A549 (cell line): ENCODE measurements at regions not wholly inside any gene's neighbourhood (a gene's known extent, or its start where the extent isn't known, plus 50 kb on each side); places are given as distances from the start of the nearest gene placed in this dataset.

Experiments
- CHD2 ChIP-seq: fragments of 150-350 bp; IDR thresholded peaks from 2 replicates; pipeline ENCODE4 v1.6.1; 2014; ENCODE audit warnings: low read length; ENCODE audit not compliant: partially characterized antibody
- CTCF ChIP-seq: fragments of >200 bp; sonication (Bioruptor Twin); formaldehyde crosslinking; IDR thresholded peaks from 3 replicates; pipeline ENCODE4 v1.5.1; 2016
- E2F6 ChIP-seq: IDR thresholded peaks from 2 replicates; pipeline ENCODE4 v1.6.1; 2012; ENCODE audit warnings: low read depth, borderline replicate concordance
- NFE2L2 ChIP-seq: fragments of 150-350 bp; conservative IDR thresholded peaks from 2 replicates; pipeline ENCODE4 v1.6.1; 2014; ENCODE audit warnings: low read length
- USF2 ChIP-seq: fragments of 450-650 bp; IDR thresholded peaks from 2 replicates; pipeline ENCODE4 v1.6.1; 2014; ENCODE audit warnings: antibody characterized with exemption

GRCh38 chr18:38174594-38174993 lies 609.0 kb upstream of the CELF4 start:
- no peak for TF ChIP-seq CHD2
- no peak for TF ChIP-seq CTCF
- TF ChIP-seq NFE2L2 = no peak
- TF ChIP-seq USF2 = no peak
- TF ChIP-seq E2F6 = no peak
